HG02610 (cell line): ENCODE measurements at regions not wholly inside any gene's neighbourhood (a gene's known extent, or its start where the extent isn't known, plus 50 kb on each side); places are given as distances from the start of the nearest gene placed in this dataset.

Experiments
- ATAC-seq: cut with Tn5 transposase; IDR thresholded peaks from one replicate; pipeline ENCODE4 v1.9.1; 2021; ENCODE audit warnings: mild to moderate bottlenecking, moderate library complexity; ENCODE audit not compliant: unreplicated experiment

- ATAC-seq: no peak
These were observed 533.1 kb upstream of the CDH4 start for GRCh38 chr20:60718743-60719480.

- ATAC-seq: no peak
These were observed 526.7 kb upstream of the CDH4 start for GRCh38 chr20:60725311-60725906.

GRCh38 chr20:60727425-60727824 is 524.6 kb upstream of the CDH4 start:
- no peak for ATAC-seq

GRCh38 chr20:60728705-60729104 is 523.4 kb upstream of the CDH4 start:
- no peak for ATAC-seq

GRCh38 chr20:60729135-60729900 is 522.7 kb upstream of the CDH4 start:
- ATAC-seq: no peak

DNA sequence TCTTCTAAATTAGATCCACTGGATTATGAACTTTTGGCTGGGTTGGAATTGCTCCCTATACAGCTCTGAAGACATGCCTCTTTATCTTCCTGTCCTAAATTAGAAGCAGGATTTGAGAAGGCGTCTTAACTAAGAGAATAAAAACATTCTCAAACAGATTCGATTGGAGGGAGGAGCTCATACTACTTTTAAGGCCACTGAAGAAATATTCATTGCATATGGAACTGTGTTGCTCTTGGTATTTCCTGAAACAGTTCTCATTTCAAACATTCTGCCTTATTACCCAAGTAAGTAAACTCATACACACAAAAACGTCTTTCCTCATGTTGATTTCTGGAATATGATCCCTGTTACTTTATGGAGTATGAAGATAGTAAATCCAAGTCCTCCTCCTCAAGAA is 519.7 kb upstream of the CDH4 start:
- ATAC-seq: no peak

DNA sequence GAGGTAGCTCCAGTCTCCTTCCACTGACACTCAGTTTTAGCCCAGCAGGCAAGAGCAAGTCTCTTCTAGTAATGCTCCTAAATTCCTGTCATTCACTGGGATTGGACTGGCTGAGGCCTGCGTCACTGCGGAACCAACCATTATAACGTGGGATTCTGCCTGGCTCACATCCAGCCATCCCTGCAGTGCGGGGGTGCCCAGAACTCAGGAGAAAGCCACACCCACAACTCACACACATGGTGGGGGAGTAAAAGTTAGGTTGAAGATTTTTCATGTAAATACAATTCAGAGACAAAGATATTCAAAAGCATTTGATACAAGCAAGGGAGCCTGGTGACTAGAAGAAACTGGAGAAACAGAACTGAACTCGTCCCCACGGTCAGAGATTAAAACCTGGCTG is 504.0 kb upstream of the CDH4 start:
- ATAC-seq: no peak

GRCh38 chr20:60749804-60750602 is 502.1 kb upstream of the CDH4 start:
- ATAC-seq: no peak

- no peak for ATAC-seq
These were observed 501.2 kb upstream of the CDH4 start for GRCh38 chr20:60750909-60751308.

GRCh38 chr20:60751826-60752225 is 500.2 kb upstream of the CDH4 start:
- ATAC-seq: no peak

DNA sequence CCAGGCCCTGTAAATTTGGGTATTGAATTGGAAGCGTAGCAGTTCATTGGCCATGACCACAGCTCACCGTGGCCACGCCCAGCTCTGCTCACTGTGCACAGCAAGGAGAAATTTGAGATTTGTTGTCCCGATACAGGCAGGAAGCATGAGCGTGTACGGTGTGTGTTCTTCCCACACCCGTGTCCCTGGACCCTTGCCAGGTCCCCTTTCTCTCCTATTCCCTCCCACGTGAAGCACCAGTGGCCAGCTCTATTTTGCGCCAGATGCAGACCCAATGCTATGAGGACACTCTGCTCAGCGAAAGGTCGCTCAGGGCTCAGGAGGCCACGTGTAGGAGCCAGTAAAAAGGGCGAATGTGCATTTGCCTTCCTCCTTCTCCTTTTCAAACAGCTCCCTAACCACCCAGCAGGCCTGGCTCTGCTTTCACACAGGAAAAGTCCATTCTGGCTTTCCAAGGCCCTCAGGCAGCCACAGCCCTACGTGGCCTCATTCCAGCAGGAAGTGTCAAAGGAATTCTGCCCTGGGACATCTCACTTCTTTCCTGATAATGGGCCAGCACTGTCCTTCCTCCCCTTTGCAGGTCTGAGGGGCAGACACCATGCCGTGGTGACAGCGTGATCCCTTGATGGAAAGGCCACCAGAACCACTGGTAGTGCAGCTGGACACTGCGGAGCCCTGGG is 499.2 kb upstream of the CDH4 start:
- no peak for ATAC-seq

DNA sequence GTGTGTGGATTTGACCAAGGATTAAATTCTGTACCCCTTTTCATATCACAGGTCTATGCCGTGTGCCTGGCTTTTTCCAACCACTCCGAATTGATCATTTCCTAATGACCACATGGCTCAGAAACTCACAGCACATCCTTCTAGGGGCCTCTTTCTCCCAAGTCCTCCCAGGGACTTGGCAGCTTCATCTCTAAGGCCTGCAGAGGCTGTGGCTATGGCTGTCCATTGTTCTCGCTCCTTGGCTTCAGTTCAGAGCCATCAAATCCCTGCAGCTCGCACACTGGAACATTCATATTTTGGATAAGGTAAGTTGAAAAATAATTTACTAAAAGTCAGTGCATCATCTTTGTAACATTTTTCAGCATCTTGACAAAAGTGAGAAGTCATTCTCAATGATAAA is 497.2 kb upstream of the CDH4 start:
- ATAC-seq: no peak

DNA sequence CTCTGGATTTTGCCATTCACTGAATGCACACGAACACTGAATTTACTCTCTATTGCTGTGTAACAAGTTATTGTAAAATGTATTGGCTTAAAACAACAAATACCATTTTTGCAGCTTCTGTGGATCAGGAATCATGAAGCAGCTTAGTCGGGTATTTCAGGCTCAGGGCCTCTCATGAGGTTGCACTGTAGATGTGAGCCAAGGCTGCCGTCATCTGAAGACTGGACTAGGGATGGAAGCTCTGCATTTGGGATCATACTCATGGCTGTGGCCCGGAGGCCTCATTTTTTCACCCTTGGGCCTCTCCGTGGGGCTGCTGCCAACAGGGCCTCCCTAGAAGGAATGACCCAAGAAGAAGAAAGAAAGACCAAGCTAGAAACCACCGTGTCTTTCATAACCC is 492.4 kb upstream of the CDH4 start:
- ATAC-seq: no peak

- no peak for ATAC-seq
These were observed 491.6 kb upstream of the CDH4 start for GRCh38 chr20:60760256-60761000.

GRCh38 chr20:60761056-60761455 is 491.0 kb upstream of the CDH4 start:
- ATAC-seq: no peak

DNA sequence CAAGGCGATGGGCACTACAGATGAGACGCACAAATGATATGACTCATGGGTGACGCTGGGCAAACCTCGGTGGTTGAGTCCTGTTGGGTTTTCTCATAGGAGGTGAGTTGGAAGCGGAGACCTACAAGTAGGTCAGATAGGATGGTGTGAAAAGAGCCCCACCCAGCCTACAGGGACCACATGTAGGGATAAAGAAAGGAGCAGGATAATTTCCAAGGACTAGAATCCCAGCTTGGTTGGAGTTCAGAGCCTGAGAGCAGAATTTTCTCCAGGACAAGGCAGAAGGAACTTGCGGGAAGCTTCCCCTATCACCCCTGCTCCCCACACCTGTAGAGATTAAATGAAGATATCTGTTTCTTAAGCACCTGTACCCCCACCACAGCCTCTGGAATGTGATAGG is 489.7 kb upstream of the CDH4 start:
- ATAC-seq: no peak

- ATAC-seq: no peak
These were observed 487.7 kb upstream of the CDH4 start for GRCh38 chr20:60764328-60764727.

- ATAC-seq: no peak
These were observed 487.3 kb upstream of the CDH4 start for GRCh38 chr20:60764771-60765170.

- no peak for ATAC-seq
These were observed 486.1 kb upstream of the CDH4 start for GRCh38 chr20:60765821-60766403.

DNA sequence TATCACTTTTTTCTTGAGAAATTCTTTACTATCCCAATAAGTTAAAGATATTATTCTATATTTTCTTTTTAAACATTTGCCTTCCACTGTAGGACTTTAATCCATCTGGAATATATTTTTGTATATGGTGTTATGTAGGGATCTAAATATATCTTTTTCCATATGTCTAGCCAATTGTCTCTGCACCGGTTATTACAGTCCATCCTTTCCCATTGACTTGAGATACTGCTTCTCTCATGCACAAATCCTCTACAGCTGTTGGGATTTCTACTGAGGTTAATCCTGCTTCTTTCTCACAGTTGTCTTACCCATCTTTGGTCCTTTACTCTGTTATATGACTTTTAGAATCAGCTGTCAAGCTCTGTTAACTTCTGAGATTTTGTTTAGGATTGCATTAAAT is 483.8 kb upstream of the CDH4 start:
- ATAC-seq: no peak
